Neural progenitor cell (in vitro differentiated cells): ENCODE measurements at regions not wholly inside any gene's neighbourhood (a gene's known extent, or its start where the extent isn't known, plus 50 kb on each side); places are given as distances from the start of the nearest gene placed in this dataset.

ENCODE experiments used
- DNase-seq: peaks from one replicate; pipeline ENCODE4 v3.0.0-alpha.2; 2016; ENCODE audit warnings: low spot score
- H2AFZ ChIP-seq: fragments of 200-600 bp; sonication (generic); replicated peaks from 2 replicates; pipeline ENCODE4 v1.6.1; 2016; ENCODE audit warnings: antibody characterized with exemption
- H3F3A ChIP-seq: fragments of 200-600 bp; sonication (generic); 2 replicates; pipeline ENCODE4 v1.6.1; 2016; ENCODE audit warnings: antibody characterized with exemption, low read depth
- H3K27ac ChIP-seq: fragments of 200-600 bp; sonication (generic); 2 replicates; pipeline ENCODE4 v1.5.1; 2016; ENCODE audit warnings: mild to moderate bottlenecking
- H3K27me3 ChIP-seq: fragments of 200-600 bp; sonication (generic); 2 replicates; pipeline ENCODE4 v1.6.1; 2016; ENCODE audit warnings: mild to moderate bottlenecking, moderate library complexity
- H3K36me3 ChIP-seq: fragments of 200-600 bp; sonication (generic); 2 replicates; pipeline ENCODE4 v1.5.1; 2016
- H3K4me1 ChIP-seq: fragments of 200-600 bp; sonication (generic); 2 replicates; pipeline ENCODE4 v1.6.1; 2016; ENCODE audit warnings: mixed run types
- H3K4me2 ChIP-seq: fragments of 200-600 bp; sonication (generic); 2 replicates; pipeline ENCODE4 v1.6.1; 2016
- H3K4me3 ChIP-seq: fragments of 200-600 bp; sonication (generic); 2 replicates; pipeline ENCODE4 v1.5.1; 2016
- H3K79me2 ChIP-seq: fragments of 200-600 bp; sonication (generic); 2 replicates; pipeline ENCODE4 v1.6.1; 2016; ENCODE audit warnings: low read depth
- H3K9ac ChIP-seq: fragments of 200-600 bp; sonication (generic); 2 replicates; pipeline ENCODE4 v1.6.1; 2016
- H3K9me3 ChIP-seq: fragments of 200-600 bp; sonication (generic); 2 replicates; pipeline ENCODE4 v1.5.1; 2016; ENCODE audit warnings: low read depth
- H4K20me1 ChIP-seq: fragments of 200-600 bp; sonication (generic); 2 replicates; pipeline ENCODE4 v1.6.1; 2016; ENCODE audit warnings: low read depth
- H3K27ac Mint-ChIP-seq: 3 replicates; pipeline ENCODE4 v1.8.0; 2021; ENCODE audit warnings: mixed read lengths
- H3K27me3 Mint-ChIP-seq: 2 replicates; pipeline ENCODE4 v1.8.0; 2022; ENCODE audit warnings: low read depth, mild to moderate bottlenecking, inconsistent platforms, moderate library complexity, mixed read lengths; ENCODE audit not compliant: insufficient read depth
- H3K36me3 Mint-ChIP-seq: 3 replicates; pipeline ENCODE4 v1.8.0; 2021; ENCODE audit warnings: mixed read lengths
- H3K4me1 Mint-ChIP-seq: 3 replicates; pipeline ENCODE4 v1.8.0; 2021; ENCODE audit warnings: mixed read lengths
- H3K4me3 Mint-ChIP-seq: 3 replicates; pipeline ENCODE4 v1.8.0; 2021; ENCODE audit warnings: mild to moderate bottlenecking, moderate library complexity, mixed read lengths
- H3K9me3 Mint-ChIP-seq: 3 replicates; pipeline ENCODE4 v1.8.0; 2020; ENCODE audit warnings: mixed read lengths
- CTCF ChIP-seq: fragments of 200-600 bp; sonication (generic); IDR thresholded peaks from 2 replicates; pipeline ENCODE4 v1.5.1; 2017; ENCODE audit warnings: antibody characterized with exemption, mild to moderate bottlenecking
- EZH2 ChIP-seq: fragments of 200-600 bp; sonication (generic); IDR thresholded peaks from 2 replicates; pipeline ENCODE4 v1.6.1; 2017; ENCODE audit warnings: antibody characterized with exemption, mild to moderate bottlenecking, moderate library complexity
- EZH2phosphoT487 ChIP-seq: fragments of 200-600 bp; sonication (generic); IDR thresholded peaks from 2 replicates; pipeline ENCODE4 v1.6.1; 2017; ENCODE audit warnings: antibody characterized with exemption

GRCh38 chr13:92966900-92967299 lies 259.7 kb upstream of the GPC6 start:
- TF ChIP-seq EZH2 (no peak), EZH2phosphoT487 (no peak), CTCF (no peak)
- H3K4me3 ChIP-seq = no peak overlapping the region

GRCh38 chr13:92967923-92968322 lies 258.7 kb upstream of the GPC6 start:
- peak; percentile 2 for DNase-seq
- Mint-ChIP-seq H3K9me3 (peaks cover 5% of the 10 kb centered on the region), H3K4me1 (peaks cover 7% of the 10 kb centered on the region), H3K27me3 (no peaks in the 10 kb centered on the region), H3K4me3 (no peak overlapping the region), H3K36me3 (no peaks in the 10 kb centered on the region), H3K27ac (no peak overlapping the region)
- H3K9ac ChIP-seq = no peak overlapping the region
- no peak overlapping the region for H3K4me3 ChIP-seq
- no peaks in the 10 kb centered on the region for H3K36me3 ChIP-seq
- H3K9me3 ChIP-seq = no peaks in the 10 kb centered on the region
- TF ChIP-seq CTCF (peak; percentile 26), EZH2 (no peak), EZH2phosphoT487 (no peak)
- no peak overlapping the region for H3K27ac ChIP-seq
- no peak overlapping the region for H2AFZ ChIP-seq
- no peak overlapping the region for H3K4me2 ChIP-seq
- H3K27me3 ChIP-seq = no peaks in the 10 kb centered on the region
- no peaks in the 10 kb centered on the region for H4K20me1 ChIP-seq
- H3K4me1 ChIP-seq = no peaks in the 10 kb centered on the region
- no peaks in the 10 kb centered on the region for H3K79me2 ChIP-seq
- no peaks in the 10 kb centered on the region for H3F3A ChIP-seq

More at GRCh38 chr13:92966900-92967299, 259.7 kb upstream of the GPC6 start:
- H3K4me1 Mint-ChIP-seq = peaks cover 7% of the 10 kb centered on the region
- no peaks in the 10 kb centered on the region for H3K27me3 ChIP-seq
- no peak overlapping the region for H3K9ac ChIP-seq
- H3K79me2 ChIP-seq = no peaks in the 10 kb centered on the region
- H3K36me3 Mint-ChIP-seq = no peaks in the 10 kb centered on the region
- H3K27me3 Mint-ChIP-seq = no peaks in the 10 kb centered on the region
- no peak overlapping the region for H3K4me3 Mint-ChIP-seq
- H3K4me1 ChIP-seq = no peaks in the 10 kb centered on the region
- H3K9me3 Mint-ChIP-seq = peaks cover 5% of the 10 kb centered on the region
- no peak overlapping the region for H3K27ac ChIP-seq
- no peak overlapping the region for H3K4me2 ChIP-seq
- H3K27ac Mint-ChIP-seq = no peak overlapping the region
- no peaks in the 10 kb centered on the region for H3F3A ChIP-seq
- H4K20me1 ChIP-seq = no peaks in the 10 kb centered on the region
- DNase-seq = no peak
- H2AFZ ChIP-seq = no peak overlapping the region
- H3K9me3 ChIP-seq = no peaks in the 10 kb centered on the region
- H3K36me3 ChIP-seq = no peaks in the 10 kb centered on the region

- Histone ChIP-seq H3K4me3 (no peak overlapping the region), H3K36me3 (no peaks in the 10 kb centered on the region), H3K9ac (no peak overlapping the region), H3K4me2 (no peak overlapping the region), H2AFZ (no peak overlapping the region), H3F3A (no peaks in the 10 kb centered on the region), H4K20me1 (no peaks in the 10 kb centered on the region), H3K27me3 (no peaks in the 10 kb centered on the region), H3K4me1 (no peaks in the 10 kb centered on the region), H3K9me3 (no peaks in the 10 kb centered on the region), H3K27ac (no peak overlapping the region), H3K79me2 (no peaks in the 10 kb centered on the region)
- Mint-ChIP-seq H3K36me3 (no peaks in the 10 kb centered on the region), H3K27ac (no peak overlapping the region), H3K4me3 (no peak overlapping the region), H3K4me1 (peaks cover 7% of the 10 kb centered on the region), H3K27me3 (no peaks in the 10 kb centered on the region), H3K9me3 (no peaks in the 10 kb centered on the region)
- TF ChIP-seq EZH2phosphoT487 = no peak
- no peak for TF ChIP-seq CTCF
- no peak for TF ChIP-seq EZH2
- no peak for DNase-seq
These were observed 253.9 kb upstream of the GPC6 start for GRCh38 chr13:92972751-92973150.
